Suppressor macrophage treated with lipopolysaccharide for 1 hour (primary cell): ENCODE measurements at regions not wholly inside any gene's neighbourhood (a gene's known extent, or its start where the extent isn't known, plus 50 kb on each side); places are given as distances from the start of the nearest gene placed in this dataset.
A peak's percentile ranks its signal among the peaks of the same experiment; 100 is the strongest.
"Not testable (repeated sequence)": the region's sequence is repeated elsewhere in the genome, so short reads cannot be mapped to it uniquely, and the experiment has no call there.

Source experiments
- DNase-seq, 3 donors: peaks; one replicate each; pipeline ENCODE4 v3.0.0-alpha.2; 2020 to 2022

- peak; percentile 39 to 58 (median 58) for DNase-seq
Observed at GRCh38 chr10:46749470-46749869, 161.8 kb upstream of the PTPN20 start.

DNA sequence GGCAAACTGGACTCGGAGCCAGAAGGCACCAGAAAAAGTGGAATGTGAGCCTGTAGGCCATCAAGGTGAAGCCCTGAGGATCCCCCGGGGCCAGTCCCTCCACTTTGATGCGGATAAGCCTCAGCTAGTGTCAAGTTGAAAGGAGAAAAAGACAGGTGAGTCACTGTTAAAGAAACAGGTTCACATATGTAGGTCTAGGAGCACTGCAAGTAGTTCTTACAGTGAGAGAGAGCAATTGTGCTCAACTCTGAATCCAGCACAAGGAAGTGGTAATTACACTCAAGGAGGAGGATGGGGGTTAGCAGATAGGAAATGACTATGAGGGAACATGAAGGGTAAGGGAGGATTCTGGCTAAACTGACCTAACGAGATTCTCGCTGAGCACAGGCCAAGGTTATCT, 157.5 kb upstream of the PTPN20 start:
- DNase-seq, result not testable (repeated sequence)

DNA sequence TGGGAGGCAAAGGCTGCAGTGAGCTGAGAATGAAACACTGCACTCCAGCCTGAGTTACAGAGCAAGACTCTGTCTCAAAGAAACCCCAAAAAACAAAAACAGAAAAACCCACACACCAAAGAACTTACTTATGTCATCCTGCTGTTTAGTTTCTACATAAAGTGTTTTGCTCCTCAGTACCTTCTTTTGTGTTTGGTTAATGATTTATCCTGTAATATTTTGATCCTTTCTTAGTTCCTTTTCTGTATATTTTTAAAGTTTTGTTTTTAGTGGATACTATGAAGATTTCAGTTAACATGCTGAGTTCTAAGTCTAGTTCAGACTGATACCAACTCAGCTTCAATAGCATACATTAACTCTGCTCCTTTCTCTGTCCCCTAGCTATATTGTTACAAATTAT, 149.8 kb upstream of the PTPN20 start:
- DNase-seq, result not testable (repeated sequence)

- DNase-seq, result not testable (repeated sequence)
Observed at GRCh38 chr10:46768515-46769291, 142.5 kb upstream of the PTPN20 start.

- DNase-seq, result not testable (repeated sequence)
Observed at GRCh38 chr10:46773178-46773896, 137.9 kb upstream of the PTPN20 start.

- DNase-seq, result not testable (repeated sequence)
Observed at GRCh38 chr10:46773897-46774236, 137.4 kb upstream of the PTPN20 start.

DNA sequence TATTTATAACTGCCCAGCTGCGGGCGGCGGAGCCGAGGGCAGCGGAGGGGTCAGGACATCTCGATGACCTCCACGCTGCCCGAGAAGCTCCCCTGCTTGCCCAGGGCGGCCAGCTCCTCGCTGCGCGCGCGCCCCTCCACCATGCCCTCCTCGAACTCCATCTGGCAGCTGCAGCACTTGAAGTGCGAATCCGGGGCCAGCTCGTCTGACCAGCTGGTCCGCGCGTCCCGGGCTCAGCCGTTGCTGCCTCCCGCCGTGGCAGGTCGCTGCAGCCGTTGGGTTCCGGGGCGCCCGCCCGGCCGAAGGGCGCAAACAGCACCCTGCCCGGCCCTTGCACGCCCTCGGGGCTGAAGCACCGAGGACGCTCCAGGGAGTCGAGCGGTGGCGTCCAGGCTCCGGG, 136.9 kb upstream of the PTPN20 start:
- DNase-seq, result not testable (repeated sequence)

GRCh38 chr10:46774945-46775667, 136.1 kb upstream of the PTPN20 start:
- DNase-seq, result not testable (repeated sequence)

- not testable (repeated sequence) for DNase-seq
Observed at GRCh38 chr10:46775668-46776059, 135.6 kb upstream of the PTPN20 start.

- not testable (repeated sequence) for DNase-seq
Observed at GRCh38 chr10:46779571-46779970, 131.7 kb upstream of the PTPN20 start.

GRCh38 chr10:46780164-46780563, 131.1 kb upstream of the PTPN20 start:
- DNase-seq, result not testable (repeated sequence)

DNA sequence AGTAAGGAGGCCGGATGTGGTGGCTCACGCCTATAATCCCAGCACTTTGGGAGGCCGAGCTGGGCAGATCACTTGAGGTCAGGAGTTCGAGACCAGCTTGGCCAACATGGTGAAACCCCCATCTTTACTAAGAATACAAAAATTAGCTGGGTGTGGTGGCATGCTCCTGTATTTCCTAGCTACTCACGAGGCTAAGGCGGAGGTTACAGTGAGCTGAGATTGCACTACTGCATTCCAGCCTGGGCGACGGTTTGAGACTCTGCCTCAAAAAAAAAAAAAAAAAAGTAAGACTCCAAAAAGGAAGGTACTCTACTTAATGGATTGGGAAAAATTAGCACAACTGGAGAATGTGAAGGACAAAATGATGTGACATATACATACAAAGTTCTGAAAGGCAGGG, 130.2 kb upstream of the PTPN20 start:
- not testable (repeated sequence) for DNase-seq

DNA sequence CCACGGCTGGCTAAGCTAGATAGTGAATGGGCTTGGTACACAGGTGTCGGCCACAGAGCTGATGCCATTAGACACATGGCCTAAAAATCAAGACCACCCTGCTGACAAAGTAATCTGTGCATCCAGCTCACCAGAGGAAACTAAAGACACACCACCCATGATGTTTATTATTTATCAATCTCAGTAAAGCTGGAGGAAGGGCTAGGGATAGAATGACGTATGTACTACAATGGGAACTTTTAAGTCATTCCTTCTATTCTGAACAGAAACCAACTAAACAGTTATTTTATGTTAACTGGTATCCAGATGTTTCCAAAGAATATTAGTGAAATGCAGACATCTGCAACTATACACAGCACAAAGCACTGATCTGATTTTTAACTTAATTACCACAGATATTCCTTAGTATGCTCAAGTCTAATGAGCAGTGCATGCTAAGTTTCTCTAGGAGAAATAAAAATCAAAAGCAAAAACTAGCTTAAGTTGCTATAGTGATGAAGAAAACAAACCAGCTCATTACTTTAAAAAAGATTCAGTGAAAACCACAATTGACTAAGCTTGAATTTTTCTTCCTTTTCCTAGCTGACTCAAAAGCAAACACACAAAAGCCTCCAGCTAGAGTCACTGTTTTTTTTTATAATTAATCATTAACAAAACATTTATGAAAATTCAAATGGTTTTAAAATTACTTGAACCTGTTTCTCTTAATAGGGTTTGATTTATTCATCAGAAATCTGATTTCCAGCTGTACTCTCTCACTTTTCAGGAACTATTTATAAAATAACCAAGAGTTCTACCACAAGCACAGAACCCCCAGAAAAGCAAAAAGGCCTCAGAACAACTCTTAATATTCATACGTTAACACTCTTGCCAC, 129.0 kb upstream of the PTPN20 start:
- DNase-seq, result peak in 1 of 3 donors; percentile 29

DNA sequence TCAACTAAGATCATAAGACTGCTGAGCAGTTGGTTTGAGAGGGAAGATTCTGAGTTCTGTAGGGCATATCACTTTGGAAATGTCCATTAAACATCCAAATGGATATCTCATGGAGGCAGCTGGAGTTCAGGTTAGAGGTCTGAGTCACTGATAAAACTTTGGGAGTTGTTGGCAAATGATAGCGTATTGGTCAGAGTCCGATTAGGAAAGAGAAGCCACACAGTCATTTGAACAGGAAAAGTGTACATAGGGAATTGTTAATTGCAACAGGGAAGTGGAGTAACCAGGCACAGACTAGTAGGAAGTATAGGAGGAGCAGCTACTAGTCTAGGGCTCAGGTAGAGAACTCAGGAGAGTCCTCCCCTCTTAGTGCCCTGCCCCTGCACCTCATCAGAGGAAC, 126.6 kb upstream of the PTPN20 start:
- not testable (repeated sequence) for DNase-seq

DNA sequence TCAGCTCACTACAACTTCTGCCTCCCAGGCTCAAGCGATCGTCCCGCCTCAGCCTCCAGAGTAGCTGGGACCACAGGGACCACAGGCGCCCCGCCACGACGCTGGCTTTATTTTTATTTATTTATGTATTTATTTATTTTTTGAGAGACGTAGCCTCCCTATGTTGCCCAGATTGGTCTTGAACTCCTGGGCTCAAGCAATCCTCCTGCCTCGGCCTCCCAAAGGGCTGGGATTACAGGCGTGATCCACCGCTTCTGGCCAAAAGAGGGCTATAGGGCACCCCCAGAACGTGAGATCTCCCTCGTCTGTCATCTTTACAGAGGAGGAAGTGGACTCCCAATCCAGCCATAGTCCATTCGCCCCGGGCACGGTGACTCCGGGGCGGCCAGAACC, 125.1 kb upstream of the PTPN20 start:
- DNase-seq, result not testable (repeated sequence)

DNA sequence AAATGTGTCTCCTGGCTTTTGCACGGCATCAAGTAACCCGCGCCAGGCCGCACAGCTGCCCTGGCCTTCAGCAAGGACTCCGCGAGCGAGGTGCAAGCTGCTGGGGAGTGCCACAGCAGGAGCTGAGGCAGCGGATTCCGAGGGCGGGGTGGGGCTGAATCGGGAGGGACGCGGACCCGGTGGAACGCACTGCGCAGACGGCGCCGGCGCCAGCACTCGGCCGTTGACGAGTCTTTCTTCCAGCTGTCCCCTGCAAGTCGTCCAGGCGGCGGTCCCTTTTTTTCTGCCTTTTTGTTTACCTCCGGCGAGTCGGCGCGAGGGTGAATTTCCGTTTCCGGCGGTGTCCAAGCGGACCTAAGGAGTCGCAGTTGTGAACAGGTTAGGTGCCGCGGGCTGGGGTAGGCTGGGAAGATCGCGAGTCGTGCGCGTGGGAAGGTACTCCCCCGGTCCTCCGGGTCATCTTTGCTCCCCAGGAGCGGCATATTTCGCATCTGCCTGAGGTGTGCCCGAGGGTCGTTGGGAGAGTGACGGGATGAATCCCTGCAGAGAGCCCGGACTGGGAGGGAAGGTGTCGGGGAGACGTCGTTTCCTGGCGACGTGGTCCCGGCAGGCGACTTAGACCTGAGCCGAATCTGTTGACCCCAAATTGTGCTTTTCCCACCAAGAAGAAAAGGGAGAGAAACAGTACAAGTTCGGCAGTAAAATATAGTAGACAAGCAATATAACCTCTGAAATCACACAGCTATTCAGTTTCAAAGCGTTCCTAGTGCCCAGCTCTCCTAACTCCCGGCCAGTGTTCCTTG, 124.5 kb upstream of the PTPN20 start:
- DNase-seq, result peak; percentile 28 to 42 (median 32)

DNA sequence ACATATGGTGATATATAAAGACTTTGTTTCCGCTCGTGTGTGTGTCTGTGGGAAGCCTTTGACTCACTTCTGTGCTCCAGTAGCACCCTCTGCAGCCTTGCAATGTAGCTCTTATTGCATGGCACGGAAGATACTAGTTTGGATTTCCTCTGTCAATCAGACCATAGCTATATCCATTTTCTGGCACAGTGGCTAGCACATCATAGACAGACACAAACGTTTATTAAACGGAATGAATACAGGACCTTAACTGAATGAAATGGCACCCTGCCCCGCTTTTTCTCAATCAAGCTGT, 124.0 kb upstream of the PTPN20 start:
- DNase-seq, result peak; percentile 38 to 63 (median 58)

- not testable (repeated sequence) for DNase-seq
Observed at GRCh38 chr10:46792657-46793357, 118.4 kb upstream of the PTPN20 start.

GRCh38 chr10:46796351-46796750, 114.9 kb upstream of the PTPN20 start:
- peak; percentile 30 to 65 (median 49) for DNase-seq

- DNase-seq, result not testable (repeated sequence)
Observed at GRCh38 chr10:46802010-46802409, 109.2 kb upstream of the PTPN20 start.

- not testable (repeated sequence) for DNase-seq
Observed at GRCh38 chr10:46803082-46803481, 108.1 kb upstream of the PTPN20 start.
